ENCODE measurements at regions not wholly inside any gene's neighbourhood (a gene's known extent, or its start where the extent isn't known, plus 50 kb on each side); places are given as distances from the start of the nearest gene placed in this dataset.

GRCh38 chr5:155908543-155908942, 418.4 kb upstream of the SGCD start:
- no peaks in the 10 kb centered on the region for H3K36me3 ChIP-seq (ENCODE audit: control insufficient read depth in 4 of 4, insufficient read depth in 3 of 4, low read depth in 1 of 4, low read length in 3 of 4)
- TF ChIP-seq CTCF (IDR thresholded peaks at IDR 0.05; ENCODE audit: low read depth, low read length, missing input control) (no peak), RXRA (IDR thresholded peaks at IDR 0.05) (no peak), FOXA2 (IDR thresholded peaks at IDR 0.05) (no peak), REST (IDR thresholded peaks at IDR 0.05) (no peak)

GRCh38 chr5:155912291-155912690, 414.7 kb upstream of the SGCD start:
- H3K9me3 ChIP-seq (ENCODE audit: control insufficient read depth in 4 of 4, low read length in 3 of 4), result no peaks in the 10 kb centered on the region
- H3K27me3 ChIP-seq (ENCODE audit: control insufficient read depth in 4 of 4, insufficient read depth in 4 of 4, low read length in 3 of 4), result peaks cover 0 to 5% (median 0%) of the 10 kb centered on the region in 4 donors
- H3K36me3 ChIP-seq (ENCODE audit: control insufficient read depth in 4 of 4, insufficient read depth in 3 of 4, low read depth in 1 of 4, low read length in 3 of 4), result no peaks in the 10 kb centered on the region
- whole genome bisulfite sequencing, result 83% methylated on average over 5 of the region's 5 CpGs
- TF ChIP-seq YY1 (IDR thresholded peaks at IDR 0.05) (no peak), RXRA (IDR thresholded peaks at IDR 0.05) (no peak), REST (IDR thresholded peaks at IDR 0.05) (no peak), SP1 (IDR thresholded peaks at IDR 0.05) (no peak), GABPA (IDR thresholded peaks at IDR 0.05 in 1 of 2, conservative IDR thresholded peaks at IDR 0.05 in 1 of 2) (no peak), RAD21 (IDR thresholded peaks at IDR 0.05) (no peak), JUND (IDR thresholded peaks at IDR 0.05) (no peak), NR2F2 (IDR thresholded peaks at IDR 0.05) (no peak), EGR1 (IDR thresholded peaks at IDR 0.05; ENCODE audit: low read depth in 2 of 2) (no peak), HNF4G (IDR thresholded peaks at IDR 0.05) (no peak), HNF4A (conservative IDR thresholded peaks at IDR 0.05) (no peak), CTCF (IDR thresholded peaks at IDR 0.05; ENCODE audit: low read depth, low read length, missing input control) (no peak), TAF1 (conservative IDR thresholded peaks at IDR 0.05) (no peak), FOXA2 (IDR thresholded peaks at IDR 0.05) (no peak), MAX (IDR thresholded peaks at IDR 0.05) (no peak), FOXA1 (IDR thresholded peaks at IDR 0.05) (no peak), ZBTB33 (IDR thresholded peaks at IDR 0.05) (no peak), ATF3 (IDR thresholded peaks at IDR 0.05) (no peak)
- no peak overlapping the region for H3K4me3 ChIP-seq (ENCODE audit: low read depth in 1 of 3, low read length in 3 of 3)
- H3K27ac ChIP-seq (ENCODE audit: low read depth in 1 of 2, low read length in 2 of 2), result no peak overlapping the region
- no peaks in the 10 kb centered on the region for H3K4me1 ChIP-seq (ENCODE audit: control insufficient read depth in 4 of 4, insufficient read depth in 4 of 4, low read length in 3 of 4)
- DNase-seq (ENCODE audit: low spot score), result no peak
- H3K9ac ChIP-seq (ENCODE audit: low read depth in 1 of 2, low read length in 2 of 2), result no peak overlapping the region

More at GRCh38 chr5:155908543-155908942, 418.4 kb upstream of the SGCD start:
- H3K4me1 ChIP-seq (ENCODE audit: control insufficient read depth in 4 of 4, insufficient read depth in 4 of 4, low read length in 3 of 4), result no peaks in the 10 kb centered on the region
- H3K27me3 ChIP-seq (ENCODE audit: control insufficient read depth in 4 of 4, insufficient read depth in 4 of 4, low read length in 3 of 4), result peaks cover 0 to 2% (median 0%) of the 10 kb centered on the region in 4 donors
- no peak overlapping the region for H3K27ac ChIP-seq (ENCODE audit: low read depth in 1 of 2, low read length in 2 of 2)
- WGBS, result 57% methylated on average over 5 of the region's 5 CpGs
- no peaks in the 10 kb centered on the region for H3K9me3 ChIP-seq (ENCODE audit: control insufficient read depth in 4 of 4, low read length in 3 of 4)
- H3K4me3 ChIP-seq (ENCODE audit: low read depth in 1 of 3, low read length in 3 of 3), result no peak overlapping the region
- H3K9ac ChIP-seq (ENCODE audit: low read depth in 1 of 2, low read length in 2 of 2), result no peak overlapping the region
- DNase-seq (ENCODE audit: low spot score), result no peak

Data from liver (tissue), 8 donors.